ENCODE measurements at regions not wholly inside any gene's neighbourhood (a gene's known extent, or its start where the extent isn't known, plus 50 kb on each side); places are given as distances from the start of the nearest gene placed in this dataset.
"Not testable (repeated sequence)": the region's sequence is repeated elsewhere in the genome, so short reads cannot be mapped to it uniquely, and the experiment has no call there.

DNA sequence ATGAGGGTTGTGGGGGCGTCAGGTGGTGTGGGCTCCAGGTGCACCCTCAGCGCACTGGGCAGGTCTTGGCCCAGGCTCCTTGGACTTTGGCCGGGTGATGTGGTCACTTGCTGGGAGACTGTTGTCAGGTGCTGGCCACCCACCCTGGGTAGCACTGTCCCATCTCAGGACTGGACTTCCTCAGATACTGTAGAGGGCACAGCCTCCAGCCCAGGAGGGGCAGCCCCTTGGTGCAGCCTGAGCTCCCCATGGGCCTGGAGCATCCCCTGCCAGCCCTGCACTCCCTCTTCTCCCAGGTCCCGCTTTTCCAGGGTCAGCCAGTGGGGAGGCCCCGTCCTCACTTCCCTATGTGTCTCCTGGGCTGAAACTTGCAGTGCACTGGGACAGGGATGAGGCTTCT is 592.3 kb downstream of the CWH43 start:
- DNase-seq: not testable (repeated sequence)

GRCh38 chr4:49578899-49579298 is 592.8 kb downstream of the CWH43 start:
- not testable (repeated sequence) for DNase-seq

DNA sequence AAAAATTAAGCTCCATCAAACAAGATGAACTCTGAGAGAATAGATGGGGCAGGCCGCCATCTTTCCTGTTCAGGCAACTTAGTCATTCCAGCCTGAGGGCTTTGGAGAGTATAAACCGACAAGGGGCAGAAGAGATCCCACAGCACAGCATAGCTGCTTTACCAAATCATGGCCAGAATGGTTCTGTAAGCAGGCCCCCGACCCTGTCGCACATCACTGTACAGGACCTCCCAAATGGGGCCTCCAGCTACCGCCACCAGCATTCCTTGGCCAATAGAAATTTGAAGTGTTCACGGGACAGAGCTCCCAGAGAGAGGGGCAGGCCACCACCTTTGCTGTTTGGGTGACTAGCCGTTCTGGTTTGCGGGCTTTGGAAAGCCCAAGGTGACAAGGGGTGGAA is 594.1 kb downstream of the CWH43 start:
- not testable (repeated sequence) for DNase-seq

DNA sequence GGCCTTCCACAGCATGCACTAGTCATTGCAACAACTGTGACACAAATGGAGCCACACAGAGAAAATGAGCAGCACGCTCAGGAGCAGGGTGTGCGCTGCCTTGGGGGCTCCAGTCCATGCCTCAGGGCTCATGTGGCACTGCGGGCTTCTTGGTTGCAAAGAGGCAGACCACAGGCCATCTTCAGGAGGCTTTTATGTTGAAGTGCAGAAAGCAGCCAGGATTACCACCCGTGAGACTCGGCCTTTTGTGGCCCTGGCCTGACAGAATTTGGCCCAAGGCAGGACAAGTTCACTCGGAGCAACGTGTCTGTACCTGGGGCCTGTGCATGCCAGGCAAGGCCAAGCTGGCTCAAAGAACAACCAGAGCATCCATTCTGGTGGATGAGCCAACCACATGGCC is 602.3 kb downstream of the CWH43 start:
- DNase-seq: not testable (repeated sequence)

DNA sequence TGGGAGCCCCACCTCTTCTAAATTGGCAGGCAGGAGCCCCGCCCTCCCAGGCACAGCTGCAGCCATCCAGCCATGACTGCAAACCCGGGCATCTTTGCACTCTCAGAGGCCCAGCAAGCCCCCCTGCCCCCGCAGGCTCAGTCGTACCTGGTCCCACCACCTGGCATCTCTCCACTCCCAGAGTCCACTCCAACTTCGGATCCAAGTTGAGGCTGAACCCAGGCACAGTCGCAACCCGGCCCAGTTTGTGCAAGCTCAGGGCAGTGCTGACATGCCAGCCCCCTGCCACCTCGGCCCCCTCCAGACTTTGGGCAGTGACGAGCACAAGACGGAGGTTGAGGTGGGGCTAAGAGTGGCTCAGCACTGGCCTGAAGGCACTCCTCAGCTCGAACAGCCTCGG is 632.4 kb downstream of the CWH43 start:
- DNase-seq: not testable (repeated sequence)

DNA sequence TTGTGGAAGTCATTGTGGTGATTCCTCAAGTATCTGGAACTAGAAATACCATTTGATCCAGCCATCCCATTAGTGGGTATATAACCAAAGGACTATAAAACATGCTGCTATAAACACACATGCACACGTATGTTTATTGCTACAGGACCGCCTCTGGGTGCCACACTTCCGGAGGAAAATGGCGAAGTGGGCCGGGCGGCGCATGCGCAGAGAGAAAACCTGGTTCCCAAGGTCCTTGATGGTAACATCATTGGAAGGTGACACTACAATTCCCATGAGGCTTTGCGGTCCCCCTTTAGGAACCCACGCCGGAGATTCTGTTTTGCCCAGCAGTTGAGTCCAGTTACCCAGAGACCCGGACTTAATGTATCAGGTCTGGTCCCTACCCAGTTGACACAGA is 640.4 kb downstream of the CWH43 start:
- not testable (repeated sequence) for DNase-seq
